ENCODE measurements at regions not wholly inside any gene's neighbourhood (a gene's known extent, or its start where the extent isn't known, plus 50 kb on each side); places are given as distances from the start of the nearest gene placed in this dataset.

DNA sequence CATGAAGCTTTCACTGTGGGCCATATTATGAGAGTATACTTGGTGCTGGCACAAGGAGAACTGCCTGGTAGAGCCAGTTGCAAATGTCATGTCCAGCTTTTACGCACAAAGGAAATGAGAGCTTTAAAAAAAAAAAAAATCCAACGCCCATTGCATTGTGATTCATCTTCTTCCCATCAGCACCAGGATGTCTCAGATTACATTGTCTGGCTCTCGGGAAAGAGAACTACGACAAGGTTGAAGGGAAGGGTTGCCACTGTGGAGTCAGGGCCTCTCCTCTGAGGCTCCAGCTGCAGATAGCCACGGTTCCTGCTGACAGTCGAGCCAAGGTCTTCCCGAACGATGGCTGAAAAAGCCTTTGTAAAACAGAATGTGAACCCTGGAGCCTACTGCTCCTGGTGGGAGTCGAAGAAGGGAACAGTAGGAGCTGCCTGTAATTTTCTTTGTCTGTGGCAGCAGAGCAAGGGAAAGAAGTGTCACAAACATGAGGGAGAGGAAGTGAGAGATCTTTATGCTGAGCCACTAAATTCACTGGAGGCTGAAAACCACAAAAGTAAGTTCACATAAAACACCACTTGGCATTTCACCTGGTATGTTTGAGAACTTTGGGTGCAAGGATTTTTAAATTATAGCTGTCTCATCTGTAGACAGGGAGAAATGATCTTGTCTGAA lies 704.7 kb downstream of the DIAPH3 start:
- no peak overlapping the region for H3K27ac ChIP-seq (ENCODE audit: low read depth, low read length)
- no peak overlapping the region for H3K4me2 ChIP-seq (ENCODE audit: low read length)
- H3K4me1 ChIP-seq (ENCODE audit: control insufficient read depth, low read length) = no peaks in the 10 kb centered on the region

DNA sequence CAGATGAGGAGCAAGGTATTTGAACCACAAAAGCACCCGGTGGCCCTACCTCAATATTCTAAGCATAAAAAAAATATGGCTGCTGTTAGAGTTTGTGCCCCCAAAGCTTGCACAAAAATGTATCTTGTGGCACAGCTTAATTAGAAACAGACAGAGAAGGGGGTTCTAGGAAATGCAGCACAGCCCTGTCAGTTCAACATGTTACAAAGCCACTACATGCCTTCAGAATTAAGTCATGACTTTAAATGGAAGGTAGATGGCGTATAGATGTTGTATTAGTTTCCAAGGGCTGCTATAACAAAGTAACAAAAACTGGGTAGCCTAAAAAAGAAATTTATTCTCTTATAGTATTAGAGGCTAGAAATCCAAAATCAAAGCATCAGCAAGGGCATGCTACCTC lies 703.8 kb downstream of the DIAPH3 start:
- H3K4me2 ChIP-seq (ENCODE audit: low read length) = no peak overlapping the region
- H3K4me1 ChIP-seq (ENCODE audit: control insufficient read depth, low read length) = no peaks in the 10 kb centered on the region
- H3F3A ChIP-seq (ENCODE audit: control insufficient read depth, insufficient read depth) = no peaks in the 10 kb centered on the region
- H3K36me3 ChIP-seq (ENCODE audit: control insufficient read depth, low read length) = no peaks in the 10 kb centered on the region
- no peaks in the 10 kb centered on the region for H3K9me3 ChIP-seq (ENCODE audit: control insufficient read depth, insufficient read depth, low read length)
- no peak overlapping the region for H3K27ac ChIP-seq (ENCODE audit: low read depth, low read length)
- no peaks in the 10 kb centered on the region for H3K27me3 ChIP-seq (ENCODE audit: control insufficient read depth, low read length)
- no peaks in the 10 kb centered on the region for H3K9me2 ChIP-seq (replicated peaks; ENCODE audit: control insufficient read depth, low read length)
- no peaks in the 10 kb centered on the region for H4K20me1 ChIP-seq (ENCODE audit: control insufficient read depth, insufficient read depth, low read depth, low read length)
- H3K79me2 ChIP-seq (ENCODE audit: control insufficient read depth, low read length) = no peaks in the 10 kb centered on the region
- no peak overlapping the region for H3K4me3 ChIP-seq (ENCODE audit: low read length)
- TF ChIP-seq EZH2phosphoT487 (IDR thresholded peaks at IDR 0.05; ENCODE audit: borderline replicate concordance, low read length) = no peak
- TF ChIP-seq, protein P1, sequence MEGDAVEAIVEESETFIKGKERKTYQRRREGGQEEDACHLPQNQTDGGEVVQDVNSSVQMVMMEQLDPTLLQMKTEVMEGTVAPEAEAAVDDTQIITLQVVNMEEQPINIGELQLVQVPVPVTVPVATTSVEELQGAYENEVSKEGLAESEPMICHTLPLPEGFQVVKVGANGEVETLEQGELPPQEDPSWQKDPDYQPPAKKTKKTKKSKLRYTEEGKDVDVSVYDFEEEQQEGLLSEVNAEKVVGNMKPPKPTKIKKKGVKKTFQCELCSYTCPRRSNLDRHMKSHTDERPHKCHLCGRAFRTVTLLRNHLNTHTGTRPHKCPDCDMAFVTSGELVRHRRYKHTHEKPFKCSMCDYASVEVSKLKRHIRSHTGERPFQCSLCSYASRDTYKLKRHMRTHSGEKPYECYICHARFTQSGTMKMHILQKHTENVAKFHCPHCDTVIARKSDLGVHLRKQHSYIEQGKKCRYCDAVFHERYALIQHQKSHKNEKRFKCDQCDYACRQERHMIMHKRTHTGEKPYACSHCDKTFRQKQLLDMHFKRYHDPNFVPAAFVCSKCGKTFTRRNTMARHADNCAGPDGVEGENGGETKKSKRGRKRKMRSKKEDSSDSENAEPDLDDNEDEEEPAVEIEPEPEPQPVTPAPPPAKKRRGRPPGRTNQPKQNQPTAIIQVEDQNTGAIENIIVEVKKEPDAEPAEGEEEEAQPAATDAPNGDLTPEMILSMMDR (IDR thresholded peaks at IDR 0.05; ENCODE audit: low read depth, low read length, poor library complexity, severe bottlenecking) = no peak

More for the DNA sequence above, 704.7 kb downstream of the DIAPH3 start:
- Histone ChIP-seq H3K27me3 (ENCODE audit: control insufficient read depth, low read length) (no peaks in the 10 kb centered on the region), H3F3A (ENCODE audit: control insufficient read depth, insufficient read depth) (no peaks in the 10 kb centered on the region), H3K79me2 (ENCODE audit: control insufficient read depth, low read length) (no peaks in the 10 kb centered on the region), H4K20me1 (ENCODE audit: control insufficient read depth, insufficient read depth, low read depth, low read length) (no peaks in the 10 kb centered on the region), H3K9me3 (ENCODE audit: control insufficient read depth, insufficient read depth, low read length) (no peaks in the 10 kb centered on the region), H3K36me3 (ENCODE audit: control insufficient read depth, low read length) (no peaks in the 10 kb centered on the region), H3K4me3 (ENCODE audit: low read length) (no peak overlapping the region), H3K9me2 (replicated peaks; ENCODE audit: control insufficient read depth, low read length) (no peaks in the 10 kb centered on the region)
- TF ChIP-seq, protein P1 (IDR thresholded peaks at IDR 0.05; ENCODE audit: low read depth, low read length, poor library complexity, severe bottlenecking) = no peak
- no peak for TF ChIP-seq EZH2phosphoT487 (IDR thresholded peaks at IDR 0.05; ENCODE audit: borderline replicate concordance, low read length)

DNA sequence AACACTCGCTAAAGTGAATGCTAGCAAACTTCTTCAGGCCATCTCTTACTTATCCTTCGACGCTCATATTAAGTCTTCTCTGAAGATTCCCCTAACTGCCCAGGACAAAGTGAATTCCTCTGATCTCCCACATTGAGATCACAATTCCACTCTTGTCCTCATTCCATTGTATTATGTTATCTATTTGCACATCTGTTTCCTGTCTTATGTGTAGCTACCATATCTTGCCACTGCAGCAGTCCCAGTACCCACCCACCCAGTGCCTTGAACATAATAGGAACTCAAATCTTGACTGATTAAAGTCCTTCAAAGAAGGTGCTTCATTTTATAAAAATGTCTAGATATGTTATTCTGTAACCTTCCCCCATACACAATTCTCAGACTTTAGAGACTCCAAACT lies 702.3 kb downstream of the DIAPH3 start:
- TF ChIP-seq, protein P1 (IDR thresholded peaks at IDR 0.05; ENCODE audit: low read depth, low read length, poor library complexity, severe bottlenecking) = no peak
- TF ChIP-seq EZH2phosphoT487 (IDR thresholded peaks at IDR 0.05; ENCODE audit: borderline replicate concordance, low read length) = no peak

More for the DNA sequence above, 702.3 kb downstream of the DIAPH3 start:
- H3K79me2 ChIP-seq (ENCODE audit: control insufficient read depth, low read length) = no peaks in the 10 kb centered on the region
- no peaks in the 10 kb centered on the region for H3K27me3 ChIP-seq (ENCODE audit: control insufficient read depth, low read length)
- no peaks in the 10 kb centered on the region for H3F3A ChIP-seq (ENCODE audit: control insufficient read depth, insufficient read depth)
- H3K4me3 ChIP-seq (ENCODE audit: low read length) = no peak overlapping the region
- no peaks in the 10 kb centered on the region for H3K9me3 ChIP-seq (ENCODE audit: control insufficient read depth, insufficient read depth, low read length)
- H4K20me1 ChIP-seq (ENCODE audit: control insufficient read depth, insufficient read depth, low read depth, low read length) = no peaks in the 10 kb centered on the region
- H3K4me2 ChIP-seq (ENCODE audit: low read length) = no peak overlapping the region
- H3K36me3 ChIP-seq (ENCODE audit: control insufficient read depth, low read length) = no peaks in the 10 kb centered on the region
- no peaks in the 10 kb centered on the region for H3K4me1 ChIP-seq (ENCODE audit: control insufficient read depth, low read length)
- H3K9me2 ChIP-seq (replicated peaks; ENCODE audit: control insufficient read depth, low read length) = no peaks in the 10 kb centered on the region
- H3K27ac ChIP-seq (ENCODE audit: low read depth, low read length) = no peak overlapping the region

Data from DOHH2 (cell line).